ENCODE measurements at regions not wholly inside any gene's neighbourhood (a gene's known extent, or its start where the extent isn't known, plus 50 kb on each side); places are given as distances from the start of the nearest gene placed in this dataset.
"Not testable (repeated sequence)": the region's sequence is repeated elsewhere in the genome, so short reads cannot be mapped to it uniquely, and the experiment has no call there.

GRCh38 chr1:109857702-109858101 lies 52.9 kb upstream of the CSF1 start:
- H3K9ac ChIP-seq (ENCODE audit: low read depth, low read length, poor library complexity, severe bottlenecking); H3K36me3 ChIP-seq (ENCODE audit: insufficient read depth, low read length); H3K4me2 ChIP-seq (ENCODE audit: low read depth, low read length, poor library complexity, severe bottlenecking): not testable (repeated sequence)

GRCh38 chr1:109855986-109856385 lies 54.7 kb upstream of the CSF1 start:
- not testable (repeated sequence) for H3K9me2 ChIP-seq (replicated peaks; ENCODE audit: low read depth, low read length); H3K4me2 ChIP-seq (ENCODE audit: low read depth, low read length, poor library complexity, severe bottlenecking)

More at GRCh38 chr1:109857702-109858101, 52.9 kb upstream of the CSF1 start:
- H3K4me3 ChIP-seq (ENCODE audit: low read length, poor library complexity, severe bottlenecking); H3K27me3 ChIP-seq (ENCODE audit: insufficient read depth, low read length, poor library complexity, severe bottlenecking); H3K79me2 ChIP-seq (ENCODE audit: insufficient read depth, low read length); H2AFZ ChIP-seq (ENCODE audit: low read length); H3F3A ChIP-seq (ENCODE audit: low read depth); H3K9me3 ChIP-seq (ENCODE audit: insufficient read depth, low read depth, low read length); H3K4me1 ChIP-seq (ENCODE audit: insufficient read depth, low read length, poor library complexity, severe bottlenecking); H3K9me2 ChIP-seq (replicated peaks; ENCODE audit: low read depth, low read length); H4K20me1 ChIP-seq (ENCODE audit: insufficient read depth, low read length, poor library complexity, severe bottlenecking): not testable (repeated sequence)

DNA sequence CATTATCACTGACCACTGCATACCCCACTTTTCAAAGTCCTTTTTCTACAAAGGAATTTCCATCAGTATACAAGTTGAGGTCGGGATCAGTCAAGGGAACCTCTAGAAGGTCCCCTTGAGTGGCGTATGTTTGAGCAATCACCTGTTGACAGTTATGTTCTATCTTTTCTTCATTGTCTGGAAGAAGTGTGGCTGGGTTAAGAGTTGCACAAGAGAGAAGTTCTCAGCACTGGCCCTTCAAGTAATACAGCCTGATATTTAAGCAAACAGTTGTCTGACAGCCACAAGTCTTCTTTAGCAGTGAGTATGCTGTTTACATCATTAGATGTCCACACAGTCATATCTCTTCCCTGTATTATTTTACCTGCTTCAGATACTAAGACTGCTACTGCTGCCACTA lies 56.7 kb upstream of the CSF1 start:
- not testable (repeated sequence) for H3K4me3 ChIP-seq (ENCODE audit: low read length, poor library complexity, severe bottlenecking); H3K36me3 ChIP-seq (ENCODE audit: insufficient read depth, low read length); H3K9me3 ChIP-seq (ENCODE audit: insufficient read depth, low read depth, low read length); H4K20me1 ChIP-seq (ENCODE audit: insufficient read depth, low read length, poor library complexity, severe bottlenecking); H3K4me1 ChIP-seq (ENCODE audit: insufficient read depth, low read length, poor library complexity, severe bottlenecking); H2AFZ ChIP-seq (ENCODE audit: low read length); H3K9me2 ChIP-seq (replicated peaks; ENCODE audit: low read depth, low read length); H3K4me2 ChIP-seq (ENCODE audit: low read depth, low read length, poor library complexity, severe bottlenecking); H3K79me2 ChIP-seq (ENCODE audit: insufficient read depth, low read length); H3F3A ChIP-seq (ENCODE audit: low read depth); H3K27me3 ChIP-seq (ENCODE audit: insufficient read depth, low read length, poor library complexity, severe bottlenecking); H3K9ac ChIP-seq (ENCODE audit: low read depth, low read length, poor library complexity, severe bottlenecking)

More at GRCh38 chr1:109855986-109856385, 54.7 kb upstream of the CSF1 start:
- H3K36me3 ChIP-seq (ENCODE audit: insufficient read depth, low read length); H3K79me2 ChIP-seq (ENCODE audit: insufficient read depth, low read length); H3K9ac ChIP-seq (ENCODE audit: low read depth, low read length, poor library complexity, severe bottlenecking); H3F3A ChIP-seq (ENCODE audit: low read depth); H3K4me1 ChIP-seq (ENCODE audit: insufficient read depth, low read length, poor library complexity, severe bottlenecking); H3K4me3 ChIP-seq (ENCODE audit: low read length, poor library complexity, severe bottlenecking); H3K9me3 ChIP-seq (ENCODE audit: insufficient read depth, low read depth, low read length); H3K27me3 ChIP-seq (ENCODE audit: insufficient read depth, low read length, poor library complexity, severe bottlenecking); H2AFZ ChIP-seq (ENCODE audit: low read length); H4K20me1 ChIP-seq (ENCODE audit: insufficient read depth, low read length, poor library complexity, severe bottlenecking): not testable (repeated sequence)

DNA sequence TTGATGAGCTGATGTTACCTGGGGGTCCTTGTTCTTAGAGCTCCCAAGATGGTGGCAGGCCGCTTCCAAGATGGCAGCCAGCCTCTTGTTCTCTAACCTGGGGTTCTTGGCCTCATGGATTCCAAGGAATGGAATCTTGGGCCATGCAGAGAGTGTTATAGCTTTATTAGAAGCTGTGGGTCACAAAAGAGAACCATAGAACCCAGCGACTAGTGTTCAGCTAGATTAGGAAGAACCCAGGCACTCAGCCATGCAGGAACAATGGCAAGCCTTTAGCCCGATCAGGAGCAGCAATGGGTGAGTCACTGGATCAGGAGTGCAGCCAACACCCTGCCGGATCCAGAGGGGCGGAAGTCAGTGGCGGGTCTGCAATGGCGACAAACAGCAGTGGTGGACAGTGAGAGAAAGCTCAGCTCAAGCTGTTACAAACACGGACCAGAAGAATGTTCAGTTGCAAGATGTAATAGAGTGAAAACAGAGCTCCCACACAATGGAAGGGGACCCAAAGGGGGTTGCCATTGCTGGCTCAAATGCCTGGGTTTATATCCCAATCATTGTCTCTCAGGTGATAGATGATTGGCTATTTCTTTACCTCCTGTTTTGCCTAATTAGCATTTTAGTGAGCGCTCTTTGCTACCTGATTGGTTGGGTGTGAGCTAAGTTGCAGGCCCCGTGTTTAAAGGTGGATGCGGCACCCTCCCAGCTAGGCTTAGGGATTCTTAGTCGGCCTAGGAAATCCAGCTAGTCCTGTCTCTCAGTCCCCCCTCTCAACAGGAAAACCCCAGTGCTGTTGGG lies 58.2 kb upstream of the CSF1 start:
- H3K4me2 ChIP-seq (ENCODE audit: low read depth, low read length, poor library complexity, severe bottlenecking); H3K4me3 ChIP-seq (ENCODE audit: low read length, poor library complexity, severe bottlenecking); H3K79me2 ChIP-seq (ENCODE audit: insufficient read depth, low read length): not testable (repeated sequence)

DNA sequence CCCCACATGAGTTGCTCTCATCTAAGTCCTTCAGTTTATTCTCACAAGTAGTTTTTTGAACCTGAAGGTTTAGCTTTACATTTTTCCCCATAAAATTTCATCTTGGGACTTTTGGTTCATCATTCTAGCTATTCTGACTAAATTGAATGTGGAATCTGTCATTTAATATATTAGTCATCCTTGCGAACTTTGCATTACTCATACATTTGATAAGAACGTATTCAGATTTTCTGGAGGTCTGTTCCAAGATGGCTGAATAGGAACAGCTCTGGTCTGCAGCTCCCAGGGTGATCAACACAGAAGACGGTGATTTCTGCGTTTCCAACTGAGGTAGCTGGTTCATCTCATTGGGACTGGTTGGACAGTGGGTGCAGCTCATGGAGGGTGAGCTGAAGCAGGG lies 59.8 kb upstream of the CSF1 start:
- Histone ChIP-seq H3F3A (ENCODE audit: low read depth) (no peaks in the 10 kb centered on the region), H3K79me2 (ENCODE audit: insufficient read depth, low read length) (no peaks in the 10 kb centered on the region), H3K27me3 (ENCODE audit: insufficient read depth, low read length, poor library complexity, severe bottlenecking) (no peaks in the 10 kb centered on the region), H3K36me3 (ENCODE audit: insufficient read depth, low read length) (no peaks in the 10 kb centered on the region), H2AFZ (ENCODE audit: low read length) (no peak overlapping the region), H3K4me1 (ENCODE audit: insufficient read depth, low read length, poor library complexity, severe bottlenecking) (no peaks in the 10 kb centered on the region), H3K4me2 (ENCODE audit: low read depth, low read length, poor library complexity, severe bottlenecking) (no peak overlapping the region), H3K9me3 (ENCODE audit: insufficient read depth, low read depth, low read length) (no peaks in the 10 kb centered on the region), H3K4me3 (ENCODE audit: low read length, poor library complexity, severe bottlenecking) (no peak overlapping the region), H4K20me1 (ENCODE audit: insufficient read depth, low read length, poor library complexity, severe bottlenecking) (no peaks in the 10 kb centered on the region), H3K9ac (ENCODE audit: low read depth, low read length, poor library complexity, severe bottlenecking) (no peak overlapping the region), H3K9me2 (replicated peaks; ENCODE audit: low read depth, low read length) (no peaks in the 10 kb centered on the region)
- no peak for TF ChIP-seq CTCF (conservative IDR thresholded peaks at IDR 0.05; ENCODE audit: low read length)
- TF ChIP-seq EZH2phosphoT487 (IDR thresholded peaks at IDR 0.05; ENCODE audit: borderline replicate concordance) = no peak

More for the DNA sequence above, 58.2 kb upstream of the CSF1 start:
- H4K20me1 ChIP-seq (ENCODE audit: insufficient read depth, low read length, poor library complexity, severe bottlenecking); H3K4me1 ChIP-seq (ENCODE audit: insufficient read depth, low read length, poor library complexity, severe bottlenecking); H3K9ac ChIP-seq (ENCODE audit: low read depth, low read length, poor library complexity, severe bottlenecking); H3F3A ChIP-seq (ENCODE audit: low read depth); H3K9me3 ChIP-seq (ENCODE audit: insufficient read depth, low read depth, low read length); H3K9me2 ChIP-seq (replicated peaks; ENCODE audit: low read depth, low read length); H3K36me3 ChIP-seq (ENCODE audit: insufficient read depth, low read length); H3K27me3 ChIP-seq (ENCODE audit: insufficient read depth, low read length, poor library complexity, severe bottlenecking); H2AFZ ChIP-seq (ENCODE audit: low read length): not testable (repeated sequence)
